Mucosa of gallbladder (tissue), 1 donor: ENCODE measurements at regions not wholly inside any gene's neighbourhood (a gene's known extent, or its start where the extent isn't known, plus 50 kb on each side); places are given as distances from the start of the nearest gene placed in this dataset.
"Not testable (repeated sequence)": the region's sequence is repeated elsewhere in the genome, so short reads cannot be mapped to it uniquely, and the experiment has no call there.

ENCODE experiments used
- DNase-seq: peaks from one replicate; pipeline ENCODE4 v3.0.0-alpha.2; 2020; ENCODE audit warnings: low spot score
- donor health status: DM: no; HTN: no; CAD: no.

DNA sequence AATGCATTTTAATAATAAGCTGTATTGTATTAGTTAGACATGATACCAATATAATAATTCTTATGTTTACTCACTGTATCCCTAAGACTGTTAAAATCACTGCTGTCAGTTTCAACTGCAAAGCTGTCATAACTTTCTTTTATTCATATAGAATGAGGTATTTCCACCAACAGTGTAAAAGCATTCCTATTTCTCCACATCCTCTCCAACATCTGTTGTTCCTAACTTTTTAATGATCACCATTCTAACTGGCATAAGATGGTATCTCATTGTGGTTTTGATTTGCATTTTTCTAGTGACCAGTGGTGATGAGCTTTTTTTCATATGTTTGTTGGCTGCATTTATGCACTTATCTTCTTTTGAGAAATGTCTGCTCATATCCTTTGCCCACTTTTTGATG, 177.6 kb upstream of the MME start:
- DNase-seq, result not testable (repeated sequence)

DNA sequence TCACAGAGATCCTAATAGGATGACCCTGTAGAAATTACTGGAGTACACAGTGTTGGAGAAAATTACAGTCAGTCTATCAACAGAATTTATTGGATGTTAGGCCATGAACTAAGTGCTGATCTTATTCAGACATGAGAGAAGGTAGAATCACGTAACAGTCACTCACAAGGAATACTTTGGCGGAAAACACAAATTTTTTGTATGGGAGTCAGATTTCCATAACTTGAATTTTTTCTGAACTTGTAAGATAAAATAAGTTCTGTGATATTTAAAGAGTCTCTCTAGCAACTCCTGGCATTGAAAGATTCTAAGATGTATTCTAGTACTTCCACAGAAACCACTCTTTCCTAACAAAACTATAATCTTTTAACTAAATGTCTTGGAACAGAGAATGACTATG, 178.8 kb upstream of the MME start:
- DNase-seq, result no peak

DNA sequence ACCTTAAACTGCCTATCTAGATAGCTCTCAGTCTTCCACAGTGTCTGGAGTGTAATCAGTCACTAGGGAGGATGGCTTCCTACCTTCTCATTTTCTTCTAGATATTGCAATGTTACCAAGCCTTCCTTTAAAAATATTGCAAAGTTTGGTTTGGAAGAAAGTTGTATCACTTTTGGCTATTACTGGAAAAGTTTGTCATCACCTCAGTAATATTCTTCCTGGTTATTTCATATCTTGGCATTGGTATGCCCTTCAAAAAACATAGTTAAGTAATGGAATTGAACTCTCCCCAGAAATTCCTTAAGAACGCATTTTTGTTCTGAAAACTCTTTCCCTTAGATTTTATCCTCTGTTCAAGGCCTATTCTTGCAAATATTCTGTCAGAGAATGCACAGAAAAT, 179.3 kb upstream of the MME start:
- no peak for DNase-seq

DNA sequence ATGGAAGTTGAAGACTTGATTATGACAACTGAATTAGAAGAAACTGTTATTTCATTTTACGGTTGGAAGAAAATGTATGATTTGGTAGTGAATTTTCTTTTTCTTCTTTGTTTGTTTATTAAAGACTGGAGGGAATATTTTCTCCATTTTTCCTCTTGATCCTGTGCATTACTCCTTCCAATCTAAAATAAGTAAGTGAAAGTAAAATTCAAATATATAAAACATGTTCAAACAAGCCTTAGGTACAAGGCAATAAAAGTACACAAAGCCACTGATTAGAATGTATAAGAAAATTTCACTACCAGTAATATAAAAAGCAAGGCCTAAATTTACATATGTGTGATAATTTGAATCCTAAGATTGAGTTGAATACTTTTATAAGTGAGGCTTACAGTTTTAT, 181.2 kb upstream of the MME start:
- DNase-seq, result no peak

DNA sequence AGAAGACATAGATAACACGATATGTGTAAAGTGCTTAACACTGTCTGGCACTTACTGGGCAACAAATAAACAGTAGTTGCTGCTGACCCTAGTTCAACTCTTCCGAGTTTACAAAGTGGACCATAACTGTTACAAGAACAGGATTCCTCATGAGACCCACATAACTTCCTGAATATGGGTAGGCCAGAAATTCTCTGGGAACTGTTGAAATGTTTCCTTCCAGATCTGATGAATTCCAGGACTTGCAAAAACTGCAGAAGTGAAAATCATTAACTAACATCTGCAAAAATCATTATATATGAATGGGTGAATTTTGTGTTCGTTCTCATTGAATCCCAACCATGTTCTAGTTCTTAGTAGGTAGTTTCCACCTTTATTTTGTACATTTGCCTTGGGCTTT, 181.7 kb upstream of the MME start:
- no peak for DNase-seq

DNA sequence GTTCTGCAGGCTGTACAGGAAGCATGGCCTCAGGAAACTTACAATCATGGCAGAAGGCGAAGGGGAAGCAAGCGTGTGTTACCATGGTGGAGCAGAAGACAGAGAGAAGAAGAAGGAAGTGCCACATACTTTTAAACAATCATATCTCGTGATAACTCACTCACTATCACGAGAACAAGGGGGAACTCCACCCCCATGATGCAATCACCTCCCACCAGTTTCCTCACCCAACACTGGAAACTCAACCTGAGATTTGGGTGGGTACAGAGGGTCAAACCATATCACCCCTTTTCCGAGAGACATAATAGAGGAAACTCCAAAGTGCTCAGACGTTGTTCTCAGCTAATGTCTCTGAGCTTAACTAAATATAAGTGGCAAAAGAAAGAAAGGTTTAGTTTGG, 186.3 kb upstream of the MME start:
- DNase-seq, result no peak

DNA sequence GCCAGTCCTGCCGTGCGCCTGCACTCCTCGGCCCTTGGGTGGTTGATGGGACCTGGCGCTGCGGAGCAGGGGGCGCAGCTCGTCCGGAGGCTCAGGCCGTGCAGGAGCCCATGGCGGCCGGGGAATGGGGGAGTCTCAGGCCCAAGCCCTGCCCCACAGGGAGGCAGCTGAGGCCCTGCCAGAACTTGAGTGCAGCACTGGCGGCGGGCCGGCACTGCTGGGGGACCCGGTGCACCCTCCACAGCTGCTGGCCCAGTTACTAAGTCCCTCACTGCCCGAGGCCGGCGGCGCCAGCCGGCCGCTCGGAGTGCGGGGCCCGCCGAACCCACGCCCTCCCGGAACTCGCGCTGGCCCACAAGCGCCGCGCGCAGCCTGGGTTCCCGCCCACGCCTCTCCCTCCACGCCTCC, 190.9 kb upstream of the MME start:
- DNase-seq, result no peak

DNA sequence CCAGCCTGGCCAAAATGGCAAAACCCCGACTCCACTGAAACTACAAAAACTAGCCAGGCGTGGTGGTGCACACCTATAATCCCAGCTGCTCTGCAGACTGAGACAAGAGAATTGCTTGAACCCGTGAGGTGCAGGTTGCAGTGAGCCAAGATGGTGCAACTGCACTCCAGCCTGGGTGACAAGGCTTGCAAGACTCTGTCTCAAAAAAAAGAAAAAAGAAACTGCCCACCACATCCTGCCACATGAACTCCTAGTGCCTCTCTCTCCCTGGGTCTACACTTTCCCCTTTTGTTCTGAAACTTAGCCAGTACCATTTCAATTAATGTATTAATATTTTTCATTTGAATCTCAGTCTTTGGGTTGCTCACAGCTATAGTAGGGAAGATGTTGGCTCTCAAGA, 192.2 kb upstream of the MME start:
- DNase-seq, result no peak

DNA sequence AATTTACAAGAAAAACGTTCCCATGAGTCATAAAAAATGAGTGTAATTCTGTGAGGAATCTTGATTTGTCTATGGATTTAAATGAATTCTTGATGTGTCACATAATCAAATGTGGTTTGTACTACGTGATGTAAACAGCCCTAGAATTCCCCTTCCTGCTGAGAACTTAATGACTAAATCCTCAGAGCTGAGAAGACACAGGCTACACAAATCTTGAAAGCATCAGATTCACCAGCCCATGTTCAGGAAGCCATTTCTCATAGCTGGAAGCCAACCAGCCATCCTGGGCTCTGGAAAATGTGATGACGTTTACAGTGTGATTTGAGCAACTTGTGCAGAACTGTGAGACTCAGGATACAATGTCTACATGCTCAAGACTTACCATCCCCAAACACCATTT, 193.7 kb upstream of the MME start:
- DNase-seq, result no peak

DNA sequence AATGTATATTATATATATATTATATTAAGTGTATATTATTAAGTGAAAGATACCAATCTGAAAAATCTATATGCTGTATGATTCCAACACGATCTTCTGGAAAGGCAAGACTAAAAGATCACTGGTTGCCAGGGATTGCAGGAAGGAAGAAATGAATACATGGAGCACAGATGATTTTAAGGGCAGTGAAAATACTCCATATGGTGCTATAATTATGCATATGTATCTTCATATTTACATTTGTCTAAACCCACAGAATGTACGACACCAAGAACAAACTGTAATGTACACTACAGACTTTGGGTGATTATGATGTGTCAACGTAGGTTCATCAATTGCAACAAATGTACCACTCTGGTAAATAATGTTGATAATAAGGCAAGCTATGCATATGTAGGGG, 194.7 kb upstream of the MME start:
- DNase-seq, result no peak

DNA sequence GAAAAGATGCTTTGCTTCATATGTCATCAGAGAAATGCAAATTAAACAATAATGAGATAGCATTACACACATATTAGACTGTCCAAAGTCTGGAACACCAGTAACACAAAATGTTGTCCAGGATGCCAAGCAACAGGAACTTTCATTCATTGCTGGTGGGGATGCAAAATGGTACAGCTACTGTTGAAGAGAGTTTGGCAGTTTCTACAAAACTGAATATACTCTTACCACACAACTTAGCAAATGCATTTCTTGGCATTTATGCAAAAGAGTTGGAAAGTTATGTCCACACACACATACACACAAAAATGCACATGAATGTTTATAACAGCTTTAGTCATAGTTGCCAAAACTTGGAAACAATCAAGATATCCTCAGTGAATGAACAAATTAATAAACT, 195.2 kb upstream of the MME start:
- DNase-seq, result no peak

DNA sequence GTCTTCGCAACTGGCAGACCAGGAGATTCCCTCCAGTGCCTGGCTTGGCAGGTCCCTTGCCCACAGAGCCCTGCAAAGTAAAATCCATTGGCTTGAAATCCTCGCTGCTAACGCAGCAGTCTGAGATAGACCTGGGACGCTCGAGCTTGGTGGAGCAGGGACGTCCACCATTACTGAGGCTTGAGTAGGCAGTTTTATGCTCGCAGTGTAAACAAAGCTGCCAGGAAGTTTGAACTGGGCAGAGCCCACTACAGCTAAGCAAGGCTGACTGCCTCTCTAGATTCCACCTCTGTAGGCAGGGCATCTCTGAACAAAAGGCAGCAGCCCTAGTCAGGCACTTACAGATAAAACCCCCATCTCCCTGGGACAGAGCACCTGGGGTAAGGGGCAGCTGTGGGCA, 205.0 kb upstream of the MME start:
- no peak for DNase-seq

DNA sequence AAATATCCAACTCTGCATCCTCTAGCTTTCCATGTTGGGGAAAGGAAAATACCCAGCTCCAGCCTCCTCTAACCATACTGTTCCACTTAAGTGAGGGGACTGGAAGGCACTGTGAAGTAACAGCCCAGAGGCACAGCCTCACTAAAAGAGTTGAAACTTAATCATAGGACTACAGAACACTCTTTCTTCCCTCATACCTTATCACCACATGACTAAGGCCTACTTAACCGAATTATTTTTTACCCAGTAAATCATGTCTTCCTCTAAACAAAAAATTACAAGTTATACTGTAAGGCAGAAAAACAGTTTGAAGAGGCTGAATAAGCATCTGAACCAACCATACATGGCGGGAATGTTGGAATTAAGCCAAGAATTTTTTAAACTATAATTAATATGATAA, 207.4 kb upstream of the MME start:
- no peak for DNase-seq

DNA sequence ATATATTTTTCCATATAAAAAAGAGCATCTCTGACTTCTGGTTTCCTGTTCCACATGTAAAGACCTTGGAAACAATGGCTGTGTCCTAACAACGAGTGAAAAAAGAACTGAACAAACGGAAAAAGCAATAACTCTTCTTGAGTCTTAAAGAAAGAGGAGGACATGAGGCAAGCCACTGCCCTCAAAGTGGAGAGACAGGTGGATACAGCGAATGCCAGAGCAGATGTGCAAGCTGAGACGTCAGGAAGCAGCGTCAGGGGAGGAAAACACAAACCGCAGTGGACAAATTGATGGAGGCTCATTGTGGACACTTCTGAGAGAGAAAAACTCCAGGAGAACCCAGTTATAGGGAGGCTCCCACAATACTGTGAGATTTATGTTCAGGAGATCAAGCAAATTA, 208.0 kb upstream of the MME start:
- no peak for DNase-seq

DNA sequence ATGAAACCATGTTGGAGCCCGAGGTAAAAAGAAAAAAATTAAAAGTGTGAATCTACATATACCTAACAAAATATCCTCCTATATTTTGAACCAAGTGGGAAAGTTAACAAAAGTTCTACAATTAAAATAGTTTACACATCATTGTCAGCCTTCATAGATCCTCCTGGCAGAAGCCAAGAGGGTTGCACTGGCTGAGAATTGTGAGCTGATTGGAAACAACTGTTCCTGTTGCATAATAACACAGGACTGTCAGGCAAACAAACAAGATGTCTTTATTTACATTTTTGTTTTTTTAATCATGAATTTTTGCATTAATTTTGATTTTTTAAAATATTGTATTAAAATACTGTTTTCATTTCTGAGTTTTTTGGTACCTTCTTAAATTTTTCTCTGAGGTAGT, 215.2 kb upstream of the MME start:
- DNase-seq, result no peak

DNA sequence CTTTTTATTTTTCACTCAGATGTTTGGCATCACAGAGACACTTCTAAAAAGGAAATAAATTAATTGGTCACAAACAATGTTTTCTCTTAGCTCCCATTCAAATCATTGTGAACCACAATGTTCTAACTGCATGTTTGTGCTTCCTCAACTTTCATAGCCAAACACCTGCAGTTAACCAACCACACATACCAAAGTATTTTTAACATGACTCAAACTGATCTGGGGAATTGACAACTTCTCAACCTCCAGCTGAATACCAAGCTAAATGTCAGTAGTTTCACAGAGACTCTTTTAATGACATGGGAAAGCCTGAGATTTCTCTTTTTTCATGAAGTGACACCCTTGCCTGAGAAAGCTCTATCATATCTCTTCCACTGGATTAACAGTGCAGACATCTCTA, 217.9 kb upstream of the MME start:
- no peak for DNase-seq

DNA sequence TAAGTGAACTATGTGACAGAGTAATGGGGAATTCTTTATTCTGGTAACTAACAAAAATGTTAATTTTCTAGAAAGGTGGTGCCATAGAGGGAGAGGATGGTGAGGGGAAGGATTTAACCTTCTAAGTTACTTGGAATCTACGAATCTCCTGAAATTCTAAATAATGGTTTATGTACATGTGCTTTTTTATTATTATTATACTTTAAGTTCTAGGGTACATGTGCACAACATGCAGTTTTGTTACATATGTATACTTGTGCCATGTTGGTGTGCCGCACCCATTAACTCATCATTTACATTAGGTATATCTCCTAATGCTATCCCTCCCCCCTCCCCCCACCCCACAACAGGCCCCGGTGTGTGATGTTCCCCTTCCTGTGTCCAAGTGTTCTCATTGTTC, 227.1 kb upstream of the MME start:
- not testable (repeated sequence) for DNase-seq

DNA sequence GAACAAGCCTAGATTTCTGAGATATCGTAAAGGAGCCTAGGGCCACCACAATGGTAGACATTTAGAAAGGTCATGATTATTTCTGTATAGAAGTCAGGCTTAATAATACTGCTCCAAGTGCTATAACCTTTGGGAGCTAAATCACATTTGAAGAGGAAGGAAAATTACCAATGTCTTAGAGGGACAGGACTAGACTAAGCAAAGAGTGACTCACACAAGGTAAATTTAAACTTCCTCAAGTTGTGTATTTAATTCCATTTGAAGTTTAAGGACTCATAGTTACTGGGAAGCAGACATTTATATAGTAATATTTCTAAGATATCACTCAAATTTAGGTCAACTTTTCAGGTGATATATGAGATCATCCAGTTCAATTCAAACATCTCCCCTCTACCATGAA, 227.6 kb upstream of the MME start:
- DNase-seq, result no peak

DNA sequence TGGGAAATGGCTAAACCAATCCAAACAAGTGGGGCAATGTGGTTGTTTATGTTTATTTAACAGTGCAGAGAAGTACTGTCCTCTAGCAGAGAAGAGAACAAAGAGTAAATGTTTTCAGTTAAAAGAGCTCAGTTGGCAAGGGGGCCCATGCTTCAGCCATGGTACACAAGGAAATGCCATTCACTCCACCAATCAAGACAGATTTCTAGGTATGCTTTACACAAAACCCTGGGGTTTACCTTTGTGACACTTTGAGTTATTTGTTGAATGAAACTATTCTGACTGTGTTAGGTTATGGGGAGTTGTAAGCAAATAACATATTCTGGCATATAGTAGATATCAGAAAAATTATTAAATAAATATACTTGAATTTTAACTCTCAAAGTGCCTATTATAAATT, 228.5 kb upstream of the MME start:
- DNase-seq, result no peak

DNA sequence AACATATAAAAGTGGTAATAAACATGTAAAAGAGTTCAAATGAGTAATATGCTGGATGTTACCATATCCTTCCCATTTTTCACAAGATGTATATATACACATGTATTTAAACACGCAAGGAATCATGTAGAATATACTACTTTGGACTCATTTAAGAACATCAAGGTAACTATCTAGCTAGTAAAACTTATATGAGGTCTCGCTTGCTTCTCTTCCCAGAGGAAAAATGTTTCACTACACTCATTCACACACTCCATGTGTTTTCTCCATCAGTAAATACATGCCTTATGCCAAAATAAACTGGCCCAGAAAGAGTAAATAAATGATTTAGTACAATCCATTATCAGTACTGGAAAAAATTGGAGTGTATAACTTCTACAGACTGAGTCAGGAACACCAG, 229.2 kb upstream of the MME start:
- no peak for DNase-seq

DNA sequence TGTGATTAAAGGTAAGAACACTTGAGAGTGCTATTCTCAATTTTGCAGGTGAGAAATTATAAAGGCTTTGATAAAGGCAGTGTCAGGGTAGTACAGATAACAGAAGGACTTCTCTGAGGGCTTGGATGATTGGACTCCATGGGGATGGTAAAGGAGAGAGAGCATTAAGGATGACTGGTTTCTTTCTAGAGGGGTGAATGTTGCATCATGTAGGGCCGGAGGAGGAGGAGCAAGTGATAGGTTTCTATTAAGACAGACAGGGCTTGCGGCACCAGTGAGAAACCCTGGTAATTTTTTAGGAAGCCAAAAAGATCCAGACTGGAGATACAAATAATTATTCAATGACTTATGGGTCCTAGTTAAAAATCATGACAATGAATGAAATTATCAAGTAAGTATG, 230.7 kb upstream of the MME start:
- DNase-seq, result no peak

DNA sequence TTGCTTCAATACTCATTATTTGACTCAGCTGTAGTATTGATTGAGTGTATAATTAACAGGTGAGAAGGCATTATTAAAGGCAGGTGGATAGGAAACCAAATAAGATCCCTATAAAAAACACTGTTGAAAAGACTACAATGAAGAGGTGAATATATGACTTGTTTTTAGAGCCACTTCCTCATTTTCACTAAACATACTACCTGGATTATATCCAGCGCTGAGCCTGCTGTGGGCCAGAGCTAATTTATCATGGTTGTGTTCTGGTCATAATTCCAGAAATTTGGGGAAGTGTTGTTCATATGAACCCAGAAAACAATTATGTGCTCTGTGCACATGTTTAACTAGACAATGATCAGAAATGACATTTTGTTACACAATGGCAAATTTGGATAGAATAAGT, 235.3 kb upstream of the MME start:
- no peak for DNase-seq

DNA sequence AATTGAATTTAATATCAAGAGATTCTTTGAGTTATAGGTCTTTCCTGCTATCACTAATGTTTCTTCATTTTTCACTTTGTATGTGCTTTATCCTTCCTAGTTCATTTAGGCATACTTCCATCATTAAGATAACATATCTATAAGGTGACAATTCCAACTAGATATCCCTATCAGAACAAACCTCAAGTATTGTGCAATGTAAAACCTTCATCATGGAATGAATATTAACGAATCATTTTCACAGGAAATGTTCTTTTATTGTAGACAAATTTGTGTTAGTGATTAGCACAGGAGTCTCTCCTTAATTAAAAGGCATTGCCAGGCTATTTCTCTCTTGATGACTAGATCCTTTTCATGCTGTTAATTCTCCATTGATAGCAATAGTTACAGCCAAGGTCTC, 236.5 kb upstream of the MME start:
- no peak for DNase-seq

DNA sequence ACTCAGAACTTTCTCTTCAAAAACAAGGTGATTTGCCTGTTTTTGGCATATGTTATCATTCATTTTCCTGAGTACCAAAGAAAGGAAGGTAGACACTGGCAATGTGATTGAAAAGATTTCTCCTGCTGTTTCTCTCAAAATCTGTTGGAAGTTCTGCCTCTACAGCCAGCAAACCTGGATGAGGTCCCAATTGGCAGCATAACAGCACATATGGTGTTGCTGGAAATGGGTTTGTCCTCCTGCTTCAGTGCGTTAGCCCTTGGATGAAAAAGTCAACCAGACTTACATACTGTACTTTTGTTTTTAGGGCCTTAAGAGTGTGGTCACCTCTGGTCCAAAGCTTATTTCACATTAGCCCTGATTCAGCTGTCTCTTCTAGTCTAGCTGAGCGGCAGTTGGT, 237.6 kb upstream of the MME start:
- no peak for DNase-seq

DNA sequence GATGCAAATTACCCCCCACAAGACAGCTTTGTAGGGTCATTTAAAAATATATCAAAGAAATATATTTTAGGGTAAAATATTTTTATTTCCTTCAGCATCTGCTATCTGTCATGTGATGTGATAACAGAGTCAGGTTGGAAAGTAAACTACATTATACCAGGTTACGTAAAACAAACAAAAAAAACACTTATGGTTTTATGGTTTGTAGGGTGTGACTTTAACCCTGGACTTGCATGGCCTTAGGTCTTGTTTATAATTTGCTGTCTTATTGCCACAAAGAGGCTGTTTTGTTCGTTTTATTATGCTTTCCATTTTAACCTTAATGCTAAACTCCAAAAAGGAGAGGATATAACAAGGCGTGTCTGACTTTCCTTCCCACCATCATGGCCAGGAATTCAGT, 244.5 kb upstream of the MME start:
- no peak for DNase-seq
